ENCODE measurements at regions not wholly inside any gene's neighbourhood (a gene's known extent, or its start where the extent isn't known, plus 50 kb on each side); places are given as distances from the start of the nearest gene placed in this dataset.

GRCh38 chr14:31949709-31950108 is 127.4 kb upstream of the ARHGAP5 start (continued):
- TF ChIP-seq, protein P1, sequence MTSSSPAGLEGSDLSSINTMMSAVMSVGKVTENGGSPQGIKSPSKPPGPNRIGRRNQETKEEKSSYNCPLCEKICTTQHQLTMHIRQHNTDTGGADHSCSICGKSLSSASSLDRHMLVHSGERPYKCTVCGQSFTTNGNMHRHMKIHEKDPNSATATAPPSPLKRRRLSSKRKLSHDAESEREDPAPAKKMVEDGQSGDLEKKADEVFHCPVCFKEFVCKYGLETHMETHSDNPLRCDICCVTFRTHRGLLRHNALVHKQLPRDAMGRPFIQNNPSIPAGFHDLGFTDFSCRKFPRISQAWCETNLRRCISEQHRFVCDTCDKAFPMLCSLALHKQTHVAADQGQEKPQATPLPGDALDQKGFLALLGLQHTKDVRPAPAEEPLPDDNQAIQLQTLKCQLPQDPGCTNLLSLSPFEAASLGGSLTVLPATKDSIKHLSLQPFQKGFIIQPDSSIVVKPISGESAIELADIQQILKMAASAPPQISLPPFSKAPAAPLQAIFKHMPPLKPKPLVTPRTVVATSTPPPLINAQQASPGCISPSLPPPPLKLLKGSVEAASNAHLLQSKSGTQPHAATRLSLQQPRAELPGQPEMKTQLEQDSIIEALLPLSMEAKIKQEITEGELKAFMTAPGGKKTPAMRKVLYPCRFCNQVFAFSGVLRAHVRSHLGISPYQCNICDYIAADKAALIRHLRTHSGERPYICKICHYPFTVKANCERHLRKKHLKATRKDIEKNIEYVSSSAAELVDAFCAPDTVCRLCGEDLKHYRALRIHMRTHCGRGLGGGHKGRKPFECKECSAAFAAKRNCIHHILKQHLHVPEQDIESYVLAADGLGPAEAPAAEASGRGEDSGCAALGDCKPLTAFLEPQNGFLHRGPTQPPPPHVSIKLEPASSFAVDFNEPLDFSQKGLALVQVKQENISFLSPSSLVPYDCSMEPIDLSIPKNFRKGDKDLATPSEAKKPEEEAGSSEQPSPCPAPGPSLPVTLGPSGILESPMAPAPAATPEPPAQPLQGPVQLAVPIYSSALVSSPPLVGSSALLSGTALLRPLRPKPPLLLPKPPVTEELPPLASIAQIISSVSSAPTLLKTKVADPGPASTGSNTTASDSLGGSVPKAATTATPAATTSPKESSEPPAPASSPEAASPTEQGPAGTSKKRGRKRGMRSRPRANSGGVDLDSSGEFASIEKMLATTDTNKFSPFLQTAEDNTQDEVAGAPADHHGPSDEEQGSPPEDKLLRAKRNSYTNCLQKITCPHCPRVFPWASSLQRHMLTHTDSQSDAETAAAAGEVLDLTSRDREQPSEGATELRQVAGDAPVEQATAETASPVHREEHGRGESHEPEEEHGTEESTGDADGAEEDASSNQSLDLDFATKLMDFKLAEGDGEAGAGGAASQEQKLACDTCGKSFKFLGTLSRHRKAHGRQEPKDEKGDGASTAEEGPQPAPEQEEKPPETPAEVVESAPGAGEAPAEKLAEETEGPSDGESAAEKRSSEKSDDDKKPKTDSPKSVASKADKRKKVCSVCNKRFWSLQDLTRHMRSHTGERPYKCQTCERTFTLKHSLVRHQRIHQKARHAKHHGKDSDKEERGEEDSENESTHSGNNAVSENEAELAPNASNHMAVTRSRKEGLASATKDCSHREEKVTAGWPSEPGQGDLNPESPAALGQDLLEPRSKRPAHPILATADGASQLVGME (CRISPR knock-in tag; IDR thresholded peaks at IDR 0.05): no peak
- TF ChIP-seq, protein P2, sequence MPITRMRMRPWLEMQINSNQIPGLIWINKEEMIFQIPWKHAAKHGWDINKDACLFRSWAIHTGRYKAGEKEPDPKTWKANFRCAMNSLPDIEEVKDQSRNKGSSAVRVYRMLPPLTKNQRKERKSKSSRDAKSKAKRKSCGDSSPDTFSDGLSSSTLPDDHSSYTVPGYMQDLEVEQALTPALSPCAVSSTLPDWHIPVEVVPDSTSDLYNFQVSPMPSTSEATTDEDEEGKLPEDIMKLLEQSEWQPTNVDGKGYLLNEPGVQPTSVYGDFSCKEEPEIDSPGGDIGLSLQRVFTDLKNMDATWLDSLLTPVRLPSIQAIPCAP (CRISPR knock-in tag; IDR thresholded peaks at IDR 0.05; ENCODE audit: borderline replicate concordance): no peak
- TF ChIP-seq ZBTB11 (CRISPR knock-in tag; IDR thresholded peaks at IDR 0.05) (no peak), ZNF133 (CRISPR knock-in tag; IDR thresholded peaks at IDR 0.05) (no peak), ELF2 (CRISPR knock-in tag; IDR thresholded peaks at IDR 0.05) (no peak)
- TF ChIP-seq, protein P3, sequence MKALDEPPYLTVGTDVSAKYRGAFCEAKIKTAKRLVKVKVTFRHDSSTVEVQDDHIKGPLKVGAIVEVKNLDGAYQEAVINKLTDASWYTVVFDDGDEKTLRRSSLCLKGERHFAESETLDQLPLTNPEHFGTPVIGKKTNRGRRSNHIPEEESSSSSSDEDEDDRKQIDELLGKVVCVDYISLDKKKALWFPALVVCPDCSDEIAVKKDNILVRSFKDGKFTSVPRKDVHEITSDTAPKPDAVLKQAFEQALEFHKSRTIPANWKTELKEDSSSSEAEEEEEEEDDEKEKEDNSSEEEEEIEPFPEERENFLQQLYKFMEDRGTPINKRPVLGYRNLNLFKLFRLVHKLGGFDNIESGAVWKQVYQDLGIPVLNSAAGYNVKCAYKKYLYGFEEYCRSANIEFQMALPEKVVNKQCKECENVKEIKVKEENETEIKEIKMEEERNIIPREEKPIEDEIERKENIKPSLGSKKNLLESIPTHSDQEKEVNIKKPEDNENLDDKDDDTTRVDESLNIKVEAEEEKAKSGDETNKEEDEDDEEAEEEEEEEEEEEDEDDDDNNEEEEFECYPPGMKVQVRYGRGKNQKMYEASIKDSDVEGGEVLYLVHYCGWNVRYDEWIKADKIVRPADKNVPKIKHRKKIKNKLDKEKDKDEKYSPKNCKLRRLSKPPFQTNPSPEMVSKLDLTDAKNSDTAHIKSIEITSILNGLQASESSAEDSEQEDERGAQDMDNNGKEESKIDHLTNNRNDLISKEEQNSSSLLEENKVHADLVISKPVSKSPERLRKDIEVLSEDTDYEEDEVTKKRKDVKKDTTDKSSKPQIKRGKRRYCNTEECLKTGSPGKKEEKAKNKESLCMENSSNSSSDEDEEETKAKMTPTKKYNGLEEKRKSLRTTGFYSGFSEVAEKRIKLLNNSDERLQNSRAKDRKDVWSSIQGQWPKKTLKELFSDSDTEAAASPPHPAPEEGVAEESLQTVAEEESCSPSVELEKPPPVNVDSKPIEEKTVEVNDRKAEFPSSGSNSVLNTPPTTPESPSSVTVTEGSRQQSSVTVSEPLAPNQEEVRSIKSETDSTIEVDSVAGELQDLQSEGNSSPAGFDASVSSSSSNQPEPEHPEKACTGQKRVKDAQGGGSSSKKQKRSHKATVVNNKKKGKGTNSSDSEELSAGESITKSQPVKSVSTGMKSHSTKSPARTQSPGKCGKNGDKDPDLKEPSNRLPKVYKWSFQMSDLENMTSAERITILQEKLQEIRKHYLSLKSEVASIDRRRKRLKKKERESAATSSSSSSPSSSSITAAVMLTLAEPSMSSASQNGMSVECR (CRISPR knock-in tag; IDR thresholded peaks at IDR 0.05): no peak
